ENCODE measurements at regions not wholly inside any gene's neighbourhood (a gene's known extent, or its start where the extent isn't known, plus 50 kb on each side); places are given as distances from the start of the nearest gene placed in this dataset.

GRCh38 chr20:50408526-50409364, 101.4 kb upstream of the PTPN1 start:
- Histone ChIP-seq H3K36me3 (ENCODE audit: insufficient read depth, low read length) (no peaks in the 10 kb centered on the region), H3K4me3 (ENCODE audit: low read length) (no peak overlapping the region), H3K27ac (ENCODE audit: low read depth, low read length) (no peak overlapping the region), H3K9me3 (ENCODE audit: insufficient read depth, low read depth, low read length) (no peaks in the 10 kb centered on the region), H3K4me1 (ENCODE audit: insufficient read depth, low read length) (peaks cover 9% of the 10 kb centered on the region), H3K9ac (ENCODE audit: low read depth, low read length) (no peak overlapping the region), H3K27me3 (ENCODE audit: insufficient read depth, low read length) (no peaks in the 10 kb centered on the region)
- WGBS = 86% methylated on average over 15 of the region's 15 CpGs

- no peak overlapping the region for H3K27ac ChIP-seq (ENCODE audit: low read depth, low read length)
- H3K4me3 ChIP-seq (ENCODE audit: low read length) = no peak overlapping the region
- H3K36me3 ChIP-seq (ENCODE audit: insufficient read depth, low read length) = no peaks in the 10 kb centered on the region
- H3K9ac ChIP-seq (ENCODE audit: low read depth, low read length) = no peak overlapping the region
- peaks cover 9% of the 10 kb centered on the region for H3K4me1 ChIP-seq (ENCODE audit: insufficient read depth, low read length)
- 97% methylated on average over 3 of the region's 3 CpGs for WGBS
- no peaks in the 10 kb centered on the region for H3K27me3 ChIP-seq (ENCODE audit: insufficient read depth, low read length)
- peaks cover 4% of the 10 kb centered on the region; the same call in 1 of the 2 replicates for H3K9me3 ChIP-seq (ENCODE audit: insufficient read depth, low read depth, low read length)
Observed at GRCh38 chr20:50409495-50409894, 100.7 kb upstream of the PTPN1 start.

- Histone ChIP-seq H3K27ac (ENCODE audit: low read depth, low read length) (no peak overlapping the region), H3K4me1 (ENCODE audit: insufficient read depth, low read length) (peaks cover 13% of the 10 kb centered on the region), H3K36me3 (ENCODE audit: insufficient read depth, low read length) (no peaks in the 10 kb centered on the region), H3K9me3 (ENCODE audit: insufficient read depth, low read depth, low read length) (peaks cover 4% of the 10 kb centered on the region; the same call in 1 of the 2 replicates), H3K27me3 (ENCODE audit: insufficient read depth, low read length) (no peaks in the 10 kb centered on the region), H3K9ac (ENCODE audit: low read depth, low read length) (no peak overlapping the region), H3K4me3 (ENCODE audit: low read length) (no peak overlapping the region)
- WGBS = 97% methylated on average over 7 of the region's 7 CpGs
Observed at GRCh38 chr20:50410343-50410742, 99.8 kb upstream of the PTPN1 start.

GRCh38 chr20:50412069-50412468, 98.1 kb upstream of the PTPN1 start:
- H3K36me3 ChIP-seq (ENCODE audit: insufficient read depth, low read length) = no peaks in the 10 kb centered on the region
- H3K27ac ChIP-seq (ENCODE audit: low read depth, low read length) = no peak overlapping the region; the same call in 1 of the 2 replicates
- no peaks in the 10 kb centered on the region for H3K27me3 ChIP-seq (ENCODE audit: insufficient read depth, low read length)
- peaks cover 4% of the 10 kb centered on the region; the same call in 1 of the 2 replicates for H3K9me3 ChIP-seq (ENCODE audit: insufficient read depth, low read depth, low read length)
- no peak overlapping the region for H3K4me3 ChIP-seq (ENCODE audit: low read length)
- WGBS = 28% methylated on average over 5 of the region's 6 CpGs
- H3K4me1 ChIP-seq (ENCODE audit: insufficient read depth, low read length) = peaks cover 16% of the 10 kb centered on the region
- no peak overlapping the region for H3K9ac ChIP-seq (ENCODE audit: low read depth, low read length)

- Histone ChIP-seq H3K9ac (ENCODE audit: low read depth, low read length) (no peak overlapping the region), H3K27me3 (ENCODE audit: insufficient read depth, low read length) (no peaks in the 10 kb centered on the region), H3K27ac (ENCODE audit: low read depth, low read length) (no peak overlapping the region), H3K4me1 (ENCODE audit: insufficient read depth, low read length) (peaks cover 16% of the 10 kb centered on the region), H3K36me3 (ENCODE audit: insufficient read depth, low read length) (no peaks in the 10 kb centered on the region), H3K9me3 (ENCODE audit: insufficient read depth, low read depth, low read length) (peaks cover 4% of the 10 kb centered on the region; the same call in 1 of the 2 replicates), H3K4me3 (ENCODE audit: low read length) (no peak overlapping the region)
- WGBS = 88% methylated on average over 7 of the region's 7 CpGs
Observed at GRCh38 chr20:50412499-50412898, 97.7 kb upstream of the PTPN1 start.

- 48% methylated on average over 5 of the region's 6 CpGs for WGBS
- no peaks in the 10 kb centered on the region for H3K27me3 ChIP-seq (ENCODE audit: insufficient read depth, low read length)
- no peak overlapping the region for H3K4me3 ChIP-seq (ENCODE audit: low read length)
- H3K27ac ChIP-seq (ENCODE audit: low read depth, low read length) = peak overlapping the region; percentile 10; the same call in 1 of the 2 replicates
- H3K9me3 ChIP-seq (ENCODE audit: insufficient read depth, low read depth, low read length) = peaks cover 4% of the 10 kb centered on the region; the same call in 1 of the 2 replicates
- no peaks in the 10 kb centered on the region for H3K36me3 ChIP-seq (ENCODE audit: insufficient read depth, low read length)
- no peak overlapping the region for H3K9ac ChIP-seq (ENCODE audit: low read depth, low read length)
- peaks cover 16% of the 10 kb centered on the region for H3K4me1 ChIP-seq (ENCODE audit: insufficient read depth, low read length)
Observed at GRCh38 chr20:50413088-50413500, 97.1 kb upstream of the PTPN1 start.

GRCh38 chr20:50415021-50415515, 95.1 kb upstream of the PTPN1 start:
- peaks cover 4% of the 10 kb centered on the region; the same call in 1 of the 2 replicates for H3K9me3 ChIP-seq (ENCODE audit: insufficient read depth, low read depth, low read length)
- no peak overlapping the region for H3K27ac ChIP-seq (ENCODE audit: low read depth, low read length)
- H3K4me1 ChIP-seq (ENCODE audit: insufficient read depth, low read length) = peaks cover 16% of the 10 kb centered on the region
- no peaks in the 10 kb centered on the region for H3K27me3 ChIP-seq (ENCODE audit: insufficient read depth, low read length)
- no peak overlapping the region for H3K9ac ChIP-seq (ENCODE audit: low read depth, low read length)
- H3K4me3 ChIP-seq (ENCODE audit: low read length) = no peak overlapping the region
- H3K36me3 ChIP-seq (ENCODE audit: insufficient read depth, low read length) = no peaks in the 10 kb centered on the region
- 69% methylated on average over 5 of the region's 5 CpGs for WGBS

- 72% methylated on average over 25 of the region's 25 CpGs for WGBS
- H3K4me3 ChIP-seq (ENCODE audit: low read length) = no peak overlapping the region
Observed at GRCh38 chr20:50415516-50416268, 94.5 kb upstream of the PTPN1 start.

GRCh38 chr20:50416269-50417022, 93.7 kb upstream of the PTPN1 start:
- H3K27me3 ChIP-seq (ENCODE audit: insufficient read depth, low read length) = no peaks in the 10 kb centered on the region
- H3K36me3 ChIP-seq (ENCODE audit: insufficient read depth, low read length) = no peaks in the 10 kb centered on the region
- no peak overlapping the region for H3K27ac ChIP-seq (ENCODE audit: low read depth, low read length)
- H3K4me1 ChIP-seq (ENCODE audit: insufficient read depth, low read length) = peaks cover 16% of the 10 kb centered on the region
- H3K9ac ChIP-seq (ENCODE audit: low read depth, low read length) = no peak overlapping the region
- no peak overlapping the region for H3K4me3 ChIP-seq (ENCODE audit: low read length)
- H3K9me3 ChIP-seq (ENCODE audit: insufficient read depth, low read depth, low read length) = peaks cover 4% of the 10 kb centered on the region; the same call in 1 of the 2 replicates
- 90% methylated on average over 14 of the region's 14 CpGs for WGBS

More at GRCh38 chr20:50415516-50416268, 94.5 kb upstream of the PTPN1 start:
- Histone ChIP-seq H3K27me3 (ENCODE audit: insufficient read depth, low read length) (no peaks in the 10 kb centered on the region), H3K36me3 (ENCODE audit: insufficient read depth, low read length) (no peaks in the 10 kb centered on the region), H3K9ac (ENCODE audit: low read depth, low read length) (no peak overlapping the region), H3K9me3 (ENCODE audit: insufficient read depth, low read depth, low read length) (peaks cover 4% of the 10 kb centered on the region; the same call in 1 of the 2 replicates), H3K4me1 (ENCODE audit: insufficient read depth, low read length) (peaks cover 16% of the 10 kb centered on the region), H3K27ac (ENCODE audit: low read depth, low read length) (no peak overlapping the region)

- H3K4me1 ChIP-seq (ENCODE audit: insufficient read depth, low read length) = peaks cover 13% of the 10 kb centered on the region
- peaks cover 4% of the 10 kb centered on the region; the same call in 1 of the 2 replicates for H3K9me3 ChIP-seq (ENCODE audit: insufficient read depth, low read depth, low read length)
- H3K36me3 ChIP-seq (ENCODE audit: insufficient read depth, low read length) = no peaks in the 10 kb centered on the region
- H3K4me3 ChIP-seq (ENCODE audit: low read length) = no peak overlapping the region
- H3K9ac ChIP-seq (ENCODE audit: low read depth, low read length) = no peak overlapping the region
- 94% methylated on average over 5 of the region's 5 CpGs for WGBS
- H3K27me3 ChIP-seq (ENCODE audit: insufficient read depth, low read length) = no peaks in the 10 kb centered on the region
- H3K27ac ChIP-seq (ENCODE audit: low read depth, low read length) = no peak overlapping the region
Observed at GRCh38 chr20:50417023-50417329, 93.2 kb upstream of the PTPN1 start.
